Activated CD8-positive, alpha-beta memory T cell treated with anti-CD3 and anti-CD28 coated beads, Interleukin-2, amount 10 ng/mL, durations not matched to agents 7 days and 5 days (primary cell): ENCODE measurements at regions not wholly inside any gene's neighbourhood (a gene's known extent, or its start where the extent isn't known, plus 50 kb on each side); places are given as distances from the start of the nearest gene placed in this dataset.

Experiments used
- ATAC-seq: fragments of 150-1000 bp; cut with Tn5 transposase; one replicate; pipeline ENCODE4 v1.10.0; 2021; ENCODE audit warnings: moderate library complexity
- CTCF ChIA-PET: fragments of 350-600 bp; sonication (Branson Sonifier 250); formaldehyde crosslinking; loops from one replicate; lab custom pipeline; 2021; ENCODE audit warnings: antibody characterized with exemption; lab: Charles Lee
- DNase-seq: peaks from one replicate; pipeline ENCODE4 v3.0.0-alpha.2; 2020
- H3K27ac Mint-ChIP-seq: one replicate; pipeline ENCODE4 v1.8.0; 2021; ENCODE audit warnings: mild to moderate bottlenecking, mixed read lengths
- H3K27me3 Mint-ChIP-seq: one replicate; pipeline ENCODE4 v1.8.0; 2021; ENCODE audit warnings: mixed read lengths
- H3K36me3 Mint-ChIP-seq: one replicate; pipeline ENCODE4 v1.8.0; 2021; ENCODE audit warnings: mild to moderate bottlenecking, mixed read lengths
- H3K4me1 Mint-ChIP-seq: one replicate; pipeline ENCODE4 v1.8.0; 2021; ENCODE audit warnings: mixed read lengths
- H3K4me3 Mint-ChIP-seq: one replicate; pipeline ENCODE4 v1.8.0; 2021; ENCODE audit warnings: mild to moderate bottlenecking, moderate library complexity, mixed read lengths
- H3K9me3 Mint-ChIP-seq: one replicate; pipeline ENCODE4 v1.8.0; 2022; ENCODE audit warnings: low read depth, mixed read lengths

DNA sequence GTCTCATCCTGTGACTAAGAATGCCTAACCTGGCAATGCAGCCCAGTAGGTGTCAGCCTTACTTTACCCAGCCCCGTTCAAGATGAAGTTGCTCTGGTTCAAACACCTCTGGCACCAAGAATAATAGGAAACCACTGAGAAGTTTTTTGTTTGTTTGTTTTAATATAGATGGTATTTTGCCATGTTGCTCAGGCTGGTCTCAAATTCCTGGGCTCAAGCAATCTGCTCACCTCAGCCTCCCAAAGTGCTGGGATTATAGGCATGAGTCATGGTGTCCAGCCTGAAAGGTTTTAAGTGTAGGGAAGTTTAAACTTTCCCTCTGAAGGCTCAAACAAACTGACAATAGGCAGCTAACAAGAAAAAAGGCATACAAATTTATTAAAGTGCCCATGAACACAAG, 51.2 kb upstream of the ABCC4 start:
- DNase-seq = no peak
- H3K27me3 Mint-ChIP-seq = no peaks in the 10 kb centered on the region
- H3K36me3 Mint-ChIP-seq = no peaks in the 10 kb centered on the region
- no peaks in the 10 kb centered on the region for H3K9me3 Mint-ChIP-seq
- H3K27ac Mint-ChIP-seq = no peak overlapping the region
- CTCF ChIA-PET = interaction anchor here (0.8 kb wide), 1 partner anchor 52 kb away, joined by 3 read pairs; no protein-coding TSS in a partner anchor
- H3K4me1 Mint-ChIP-seq = no peaks in the 10 kb centered on the region
- ATAC-seq = no peak
- no peak overlapping the region for H3K4me3 Mint-ChIP-seq

DNA sequence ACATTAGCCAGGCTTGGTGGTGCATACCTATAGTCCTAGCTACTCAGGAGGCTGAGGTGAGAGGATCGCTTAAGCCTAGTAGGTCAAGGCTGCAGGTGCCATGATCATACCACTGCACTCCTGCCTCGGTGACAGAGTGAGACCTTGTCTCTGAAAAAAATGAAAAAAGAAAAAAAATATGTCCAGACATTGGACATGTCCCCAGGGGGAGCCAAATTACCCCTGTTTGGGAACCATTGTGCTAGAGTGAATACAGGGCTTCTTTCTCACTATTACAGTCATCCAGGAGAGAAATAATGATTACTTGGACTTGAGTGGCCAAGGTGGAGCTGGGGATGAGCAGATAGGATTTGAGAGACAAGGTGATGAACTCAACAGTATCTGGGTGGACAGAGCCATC, 52.9 kb upstream of the ABCC4 start:
- no peak for ATAC-seq

GRCh38 chr13:95354680-95355487, 53.6 kb upstream of the ABCC4 start:
- CTCF ChIA-PET = no interaction called here
- Mint-ChIP-seq H3K27me3 (no peaks in the 10 kb centered on the region), H3K27ac (no peak overlapping the region)

More for the DNA sequence above, 52.9 kb upstream of the ABCC4 start:
- Mint-ChIP-seq H3K4me1 (no peaks in the 10 kb centered on the region), H3K27me3 (no peaks in the 10 kb centered on the region), H3K9me3 (no peaks in the 10 kb centered on the region), H3K27ac (no peak overlapping the region), H3K36me3 (no peaks in the 10 kb centered on the region), H3K4me3 (no peak overlapping the region)
- DNase-seq = no peak
- CTCF ChIA-PET = no interaction called here

DNA sequence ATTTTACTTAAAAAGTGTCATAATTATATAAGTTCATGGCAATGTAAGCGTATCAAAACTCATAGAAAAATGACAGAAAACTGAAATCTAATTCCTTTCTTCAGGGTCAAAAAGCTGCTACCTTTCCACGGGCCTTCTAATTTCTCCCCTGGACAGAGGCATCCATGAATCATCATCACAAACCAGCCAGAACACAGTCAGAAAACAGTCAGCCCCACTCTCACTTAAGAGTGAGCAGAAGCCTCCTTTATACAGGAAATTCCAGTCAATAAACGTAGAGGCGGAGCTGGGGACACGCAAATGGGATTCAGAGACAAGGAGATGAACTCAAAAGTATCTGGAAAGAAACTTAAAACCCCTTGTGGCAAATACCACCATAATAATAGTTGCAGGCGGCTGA, 54.2 kb upstream of the ABCC4 start:
- Mint-ChIP-seq H3K36me3 (no peaks in the 10 kb centered on the region), H3K4me1 (no peaks in the 10 kb centered on the region), H3K4me3 (no peak overlapping the region), H3K27ac (no peak overlapping the region), H3K27me3 (no peaks in the 10 kb centered on the region), H3K9me3 (no peaks in the 10 kb centered on the region)
- DNase-seq (no peak), ATAC-seq (no peak)
- CTCF ChIA-PET = no interaction called here

More at GRCh38 chr13:95354680-95355487, 53.6 kb upstream of the ABCC4 start:
- ATAC-seq (no peak), DNase-seq (no peak)
- Mint-ChIP-seq H3K4me3 (no peak overlapping the region), H3K9me3 (no peaks in the 10 kb centered on the region), H3K36me3 (no peaks in the 10 kb centered on the region), H3K4me1 (no peaks in the 10 kb centered on the region)

DNA sequence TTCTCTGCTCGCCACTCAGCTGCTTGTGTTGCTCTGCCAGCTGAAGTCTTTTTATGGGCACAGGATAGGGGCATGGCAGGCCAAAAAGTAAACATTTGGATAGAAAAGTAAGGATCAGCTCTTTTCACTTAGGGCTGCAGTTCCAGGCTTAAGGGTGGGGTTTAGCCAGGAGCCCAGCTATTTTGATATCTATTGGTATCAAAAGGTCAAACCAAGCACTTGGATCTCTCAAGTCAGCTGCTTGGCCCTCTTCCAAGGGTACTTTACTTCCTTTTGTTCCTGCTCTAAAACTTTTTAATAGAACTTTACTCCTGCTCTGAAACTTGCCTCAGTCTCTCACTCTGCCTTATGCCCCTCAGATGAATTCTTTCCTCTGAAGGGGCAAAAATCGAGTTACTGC, 55.7 kb upstream of the ABCC4 start:
- H3K36me3 Mint-ChIP-seq = no peaks in the 10 kb centered on the region
- DNase-seq (no peak), ATAC-seq (no peak)
- H3K4me3 Mint-ChIP-seq = no peak overlapping the region
- no peaks in the 10 kb centered on the region for H3K9me3 Mint-ChIP-seq
- H3K27ac Mint-ChIP-seq = no peak overlapping the region
- CTCF ChIA-PET = no interaction called here
- no peaks in the 10 kb centered on the region for H3K27me3 Mint-ChIP-seq
- H3K4me1 Mint-ChIP-seq = no peaks in the 10 kb centered on the region

GRCh38 chr13:95357875-95358274, 56.6 kb upstream of the ABCC4 start:
- H3K27ac Mint-ChIP-seq = no peak overlapping the region
- H3K4me1 Mint-ChIP-seq = no peaks in the 10 kb centered on the region
- H3K9me3 Mint-ChIP-seq = no peaks in the 10 kb centered on the region
- H3K4me3 Mint-ChIP-seq = no peak overlapping the region
- ATAC-seq = no peak
- H3K36me3 Mint-ChIP-seq = no peaks in the 10 kb centered on the region
- no peaks in the 10 kb centered on the region for H3K27me3 Mint-ChIP-seq
- CTCF ChIA-PET = no interaction called here
- no peak for DNase-seq

GRCh38 chr13:95360052-95360451, 58.8 kb upstream of the ABCC4 start:
- no peak for DNase-seq
- Mint-ChIP-seq H3K9me3 (no peaks in the 10 kb centered on the region), H3K27me3 (no peaks in the 10 kb centered on the region), H3K4me1 (no peaks in the 10 kb centered on the region), H3K4me3 (no peak overlapping the region), H3K36me3 (peaks cover 2% of the 10 kb centered on the region), H3K27ac (no peak overlapping the region)
- ATAC-seq = no peak
- CTCF ChIA-PET = no interaction called here

DNA sequence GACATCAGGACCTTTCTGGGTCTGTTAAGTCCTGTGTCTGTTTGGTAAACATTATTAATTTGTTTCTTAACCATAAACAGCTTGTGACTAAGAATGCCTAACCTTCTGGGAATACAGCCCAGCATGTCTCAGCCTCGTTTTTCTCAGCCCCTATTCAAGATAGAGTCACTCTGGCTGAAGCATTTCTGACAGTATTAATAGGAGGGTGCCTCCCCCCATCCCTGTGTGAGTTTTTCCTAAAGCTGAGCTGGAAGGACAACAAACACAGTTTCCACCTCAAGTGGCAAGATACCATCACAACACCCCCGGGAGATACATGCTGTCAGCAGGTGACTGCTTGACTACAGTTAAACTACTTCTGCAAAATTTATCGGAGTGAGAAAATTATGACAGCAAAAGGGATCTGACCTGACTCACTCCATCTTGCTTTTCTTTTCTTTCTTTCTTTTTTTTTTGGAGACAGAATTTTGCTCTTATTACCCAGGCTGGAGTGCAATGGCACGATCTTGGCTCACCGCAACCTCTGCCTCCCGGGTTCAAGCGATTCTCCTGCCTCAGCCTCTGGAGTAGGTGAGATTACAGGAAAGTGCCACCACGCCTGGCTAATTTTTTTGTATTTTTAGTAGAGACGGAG, 59.3 kb upstream of the ABCC4 start:
- CTCF ChIA-PET = no interaction called here
- H3K36me3 Mint-ChIP-seq = peaks cover 2% of the 10 kb centered on the region
- H3K27me3 Mint-ChIP-seq = no peaks in the 10 kb centered on the region
- no peak overlapping the region for H3K4me3 Mint-ChIP-seq
- no peak overlapping the region for H3K27ac Mint-ChIP-seq
- no peak for ATAC-seq
- no peaks in the 10 kb centered on the region for H3K4me1 Mint-ChIP-seq
- DNase-seq = no peak
- H3K9me3 Mint-ChIP-seq = no peaks in the 10 kb centered on the region

- H3K4me1 Mint-ChIP-seq = no peaks in the 10 kb centered on the region
- H3K27ac Mint-ChIP-seq = no peak overlapping the region
- CTCF ChIA-PET = no interaction called here
- H3K4me3 Mint-ChIP-seq = no peak overlapping the region
- ATAC-seq (no peak), DNase-seq (no peak)
- no peaks in the 10 kb centered on the region for H3K9me3 Mint-ChIP-seq
- peaks cover 2% of the 10 kb centered on the region for H3K36me3 Mint-ChIP-seq
- no peaks in the 10 kb centered on the region for H3K27me3 Mint-ChIP-seq
Observed at GRCh38 chr13:95361686-95362085, 60.4 kb upstream of the ABCC4 start.

GRCh38 chr13:95362666-95363065, 61.4 kb upstream of the ABCC4 start:
- no peaks in the 10 kb centered on the region for H3K4me1 Mint-ChIP-seq
- DNase-seq (no peak), ATAC-seq (no peak)
- H3K9me3 Mint-ChIP-seq = no peaks in the 10 kb centered on the region
- H3K27ac Mint-ChIP-seq = no peak overlapping the region
- CTCF ChIA-PET = no interaction called here
- no peaks in the 10 kb centered on the region for H3K27me3 Mint-ChIP-seq
- peaks cover 2% of the 10 kb centered on the region for H3K36me3 Mint-ChIP-seq
- H3K4me3 Mint-ChIP-seq = no peak overlapping the region

DNA sequence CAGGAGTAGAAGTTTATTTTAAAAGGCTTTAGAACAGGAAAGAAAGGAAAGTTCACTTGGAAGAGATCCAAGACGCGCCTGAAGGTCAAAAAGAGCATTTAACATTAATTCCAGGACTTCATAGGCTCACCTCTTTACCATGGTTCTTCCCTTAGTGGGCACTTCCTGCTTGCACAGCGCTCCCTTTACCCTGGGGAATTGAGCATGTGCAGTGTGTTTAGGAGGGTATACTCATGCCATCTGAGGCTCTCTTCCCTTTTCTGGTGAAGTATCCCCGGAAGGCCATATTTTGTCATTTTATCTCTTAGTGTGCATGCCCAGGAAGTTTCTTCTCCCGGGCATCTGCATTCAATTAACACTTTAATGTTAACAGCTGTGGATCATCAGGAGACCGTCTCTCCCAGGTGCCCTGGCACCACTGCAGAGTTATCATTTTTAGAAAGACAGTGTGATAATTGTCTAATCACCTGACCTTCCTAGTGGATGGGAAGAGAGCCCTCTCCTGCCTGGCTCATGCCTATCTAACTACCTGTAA, 66.1 kb upstream of the ABCC4 start:
- Mint-ChIP-seq H3K4me3 (no peak overlapping the region), H3K27me3 (peaks cover 4% of the 10 kb centered on the region), H3K9me3 (no peaks in the 10 kb centered on the region), H3K4me1 (no peaks in the 10 kb centered on the region), H3K36me3 (peaks cover 2% of the 10 kb centered on the region), H3K27ac (no peak overlapping the region)
- ATAC-seq (no peak), DNase-seq (no peak)
- CTCF ChIA-PET = no interaction called here

GRCh38 chr13:95368998-95369397, 67.7 kb upstream of the ABCC4 start:
- DNase-seq (no peak), ATAC-seq (no peak)
- peaks cover 4% of the 10 kb centered on the region for H3K27me3 Mint-ChIP-seq
- no peaks in the 10 kb centered on the region for H3K4me1 Mint-ChIP-seq
- CTCF ChIA-PET = no interaction called here
- H3K27ac Mint-ChIP-seq = no peak overlapping the region
- H3K9me3 Mint-ChIP-seq = no peaks in the 10 kb centered on the region
- H3K4me3 Mint-ChIP-seq = no peak overlapping the region
- no peaks in the 10 kb centered on the region for H3K36me3 Mint-ChIP-seq

DNA sequence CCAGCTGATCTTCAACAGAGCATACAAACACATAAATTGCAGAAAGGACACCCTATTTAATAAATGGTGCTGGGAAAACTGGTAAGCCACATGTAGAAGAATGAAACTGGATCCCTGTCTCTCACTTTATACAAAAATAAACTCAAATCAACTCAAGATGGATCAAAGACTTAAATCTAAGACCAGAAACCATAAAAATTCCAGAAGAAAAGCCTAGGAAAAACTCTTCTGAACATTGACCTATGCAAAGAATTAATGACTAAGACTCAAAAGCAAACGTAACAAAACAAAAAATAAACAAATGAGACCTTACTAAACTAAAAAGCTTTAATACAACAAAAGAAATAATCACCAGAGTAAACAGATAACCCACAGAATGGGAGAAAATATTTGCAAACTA, 74.5 kb upstream of the ABCC4 start:
- no peaks in the 10 kb centered on the region for H3K36me3 Mint-ChIP-seq
- peaks cover 7% of the 10 kb centered on the region for H3K27me3 Mint-ChIP-seq
- CTCF ChIA-PET = interaction anchor here (1.6 kb wide), 1 partner anchor 29 kb away, joined by 3 read pairs; no protein-coding TSS in a partner anchor
- H3K4me3 Mint-ChIP-seq = no peak overlapping the region
- DNase-seq = no peak
- ATAC-seq = no peak
- no peak overlapping the region for H3K27ac Mint-ChIP-seq
- peaks cover 4% of the 10 kb centered on the region for H3K4me1 Mint-ChIP-seq
- H3K9me3 Mint-ChIP-seq = no peaks in the 10 kb centered on the region

DNA sequence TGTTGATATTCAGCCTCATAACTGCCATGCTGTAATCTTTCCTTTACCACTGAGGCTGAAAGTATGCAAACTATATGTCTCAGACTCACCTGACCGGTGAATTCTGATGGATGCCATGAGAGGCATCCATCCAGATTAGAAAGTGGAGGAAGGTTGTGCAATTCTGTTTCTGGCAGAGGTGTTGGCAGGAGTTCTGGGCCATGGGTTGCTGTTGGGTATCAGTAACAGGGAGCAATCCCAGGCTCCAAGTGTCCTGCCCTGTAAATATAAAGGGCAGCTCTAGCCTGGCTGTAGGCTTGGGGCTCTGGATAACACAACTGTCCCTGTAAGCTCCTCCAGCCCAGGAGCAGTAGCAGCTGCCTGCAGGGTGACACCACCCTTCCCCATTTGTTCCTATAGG, 77.4 kb upstream of the ABCC4 start:
- no peak overlapping the region for H3K4me3 Mint-ChIP-seq
- DNase-seq = no peak
- no peak overlapping the region for H3K27ac Mint-ChIP-seq
- no peaks in the 10 kb centered on the region for H3K9me3 Mint-ChIP-seq
- H3K36me3 Mint-ChIP-seq = no peaks in the 10 kb centered on the region
- H3K4me1 Mint-ChIP-seq = peaks cover 4% of the 10 kb centered on the region
- ATAC-seq = no peak
- CTCF ChIA-PET = interaction anchor here (0.6 to 6.7 kb wide), 4 partner anchors 18 to 188 kb away, joined by 3 to 149 read pairs (median 3); no protein-coding TSS in a partner anchor
- peaks cover 7% of the 10 kb centered on the region for H3K27me3 Mint-ChIP-seq
